H1 (cell line): ENCODE measurements at regions not wholly inside any gene's neighbourhood (a gene's known extent, or its start where the extent isn't known, plus 50 kb on each side); places are given as distances from the start of the nearest gene placed in this dataset.

Experiments
- CTCF ChIP-seq, 3 experiments: IDR thresholded peaks; 1 replicate in 2 of 3; 2 replicates in 1 of 3; pipeline versions ENCODE4 v1.5.1 to v1.6.1; 2011; ENCODE audit warnings: low read length in 3 of 3, mild to moderate bottlenecking in 3 of 3, inconsistent platforms in 2 of 3, low read depth in 1 of 3, moderate library complexity in 1 of 3; ENCODE audit not compliant: insufficient read depth in 1 of 3; ENCODE audit errors: control extremely low read depth in 1 of 3
- EP300 ChIP-seq, 2 experiments: IDR thresholded peaks; 1 replicate in 1 of 2; 2 replicates in 1 of 2; pipeline ENCODE4 v1.6.1; 2011 to 2012; ENCODE audit warnings: low read depth in 2 of 2, low read length in 2 of 2, mild to moderate bottlenecking in 2 of 2, borderline replicate concordance in 1 of 2, inconsistent platforms in 1 of 2, moderate library complexity in 1 of 2
- EZH2 ChIP-seq: fragments of 200-600 bp; sonication (generic); IDR thresholded peaks from 2 replicates; pipeline ENCODE4 v1.7.1; 2012; ENCODE audit warnings: low read depth, mild to moderate bottlenecking, moderate library complexity, low read length, inconsistent platforms; ENCODE audit not compliant: severe bottlenecking
- PHF8 ChIP-seq: fragments of 200-600 bp; sonication (generic); conservative IDR thresholded peaks from 2 replicates; pipeline ENCODE4 v1.7.1; 2012; ENCODE audit warnings: low read depth, mild to moderate bottlenecking, inconsistent platforms, low read length, moderate library complexity
- POLR2A ChIP-seq, 2 experiments: IDR thresholded peaks; 1 replicate in 1 of 2; 2 replicates in 1 of 2; pipeline ENCODE4 v1.6.1; 2011; ENCODE audit warnings: low read depth in 2 of 2, low read length in 2 of 2, mild to moderate bottlenecking in 2 of 2; ENCODE audit errors: control extremely low read depth in 1 of 2
- TEAD4 ChIP-seq: IDR thresholded peaks from 2 replicates; pipeline ENCODE4 v1.6.1; 2012; ENCODE audit warnings: low read depth, low read length, inconsistent platforms, mixed read lengths

GRCh38 chr21:14737284-14737691 is 191.2 kb upstream of the SAMSN1 start:
- no peak for TF ChIP-seq CTCF (IDR thresholded peaks at IDR 0.05; ENCODE audit: control extremely low read depth in 1 of 3, insufficient read depth in 1 of 3, low read depth in 1 of 3, low read length in 3 of 3)
- TF ChIP-seq EZH2: no peak
- TF ChIP-seq PHF8: no peak
- no peak for TF ChIP-seq EP300 (IDR thresholded peaks at IDR 0.05; ENCODE audit: borderline replicate concordance in 1 of 2, low read depth in 2 of 2, low read length in 2 of 2)
- no peak for TF ChIP-seq POLR2A (IDR thresholded peaks at IDR 0.05; ENCODE audit: control extremely low read depth in 1 of 2, low read depth in 2 of 2, low read length in 2 of 2)
- TF ChIP-seq TEAD4: no peak
